ENCODE measurements at regions not wholly inside any gene's neighbourhood (a gene's known extent, or its start where the extent isn't known, plus 50 kb on each side); places are given as distances from the start of the nearest gene placed in this dataset.

DNA sequence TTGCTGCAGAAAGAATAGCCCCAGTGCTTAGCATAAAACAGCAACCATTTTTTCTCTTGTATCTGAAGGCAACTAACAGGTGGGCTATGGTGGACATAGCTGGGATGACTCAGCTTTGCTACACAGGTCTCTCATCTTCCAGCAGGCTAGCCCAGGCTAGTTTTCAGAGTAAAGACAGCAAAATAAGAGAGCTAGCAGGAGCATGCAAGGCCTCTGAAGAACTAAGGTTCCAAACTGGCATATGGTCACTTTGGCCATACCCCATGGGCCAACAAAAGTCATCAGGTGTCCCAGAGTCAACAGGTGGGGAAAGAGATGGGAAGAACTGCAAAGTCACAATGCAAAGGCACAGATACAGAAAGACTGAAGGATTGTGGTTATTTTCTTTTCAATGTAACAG lies 571.6 kb upstream of the MGMT start:
- no peaks in the 10 kb centered on the region for H3K27me3 ChIP-seq (replicated peaks; ENCODE audit: control insufficient read depth, insufficient read depth, low read length, poor library complexity, severe bottlenecking)
- H3K4me3 ChIP-seq (ENCODE audit: insufficient read depth, low read depth, low read length, poor library complexity, severe bottlenecking), result no peak overlapping the region
- no peaks in the 10 kb centered on the region for H3K36me3 ChIP-seq (ENCODE audit: control insufficient read depth, insufficient read depth, low read length)
- no peak overlapping the region for H3K27ac ChIP-seq (ENCODE audit: insufficient read depth, low read length, poor library complexity, severe bottlenecking)
- H3K9me3 ChIP-seq (ENCODE audit: control insufficient read depth, low read length), result no peaks in the 10 kb centered on the region
- no peak for DNase-seq
- H3K4me1 ChIP-seq (ENCODE audit: control insufficient read depth, insufficient read depth, low read length, poor library complexity, severe bottlenecking), result no peaks in the 10 kb centered on the region

- no peaks in the 10 kb centered on the region for H3K36me3 ChIP-seq (ENCODE audit: control insufficient read depth, insufficient read depth, low read length)
- H3K27me3 ChIP-seq (replicated peaks; ENCODE audit: control insufficient read depth, insufficient read depth, low read length, poor library complexity, severe bottlenecking), result no peaks in the 10 kb centered on the region
- H3K4me1 ChIP-seq (ENCODE audit: control insufficient read depth, insufficient read depth, low read length, poor library complexity, severe bottlenecking), result no peaks in the 10 kb centered on the region
- no peak overlapping the region for H3K27ac ChIP-seq (ENCODE audit: insufficient read depth, low read length, poor library complexity, severe bottlenecking)
- no peak overlapping the region for H3K4me3 ChIP-seq (ENCODE audit: insufficient read depth, low read depth, low read length, poor library complexity, severe bottlenecking)
- no peak for DNase-seq
- H3K9me3 ChIP-seq (ENCODE audit: control insufficient read depth, low read length), result no peaks in the 10 kb centered on the region
Observed at GRCh38 chr10:128896116-128896795, 570.8 kb upstream of the MGMT start.

DNA sequence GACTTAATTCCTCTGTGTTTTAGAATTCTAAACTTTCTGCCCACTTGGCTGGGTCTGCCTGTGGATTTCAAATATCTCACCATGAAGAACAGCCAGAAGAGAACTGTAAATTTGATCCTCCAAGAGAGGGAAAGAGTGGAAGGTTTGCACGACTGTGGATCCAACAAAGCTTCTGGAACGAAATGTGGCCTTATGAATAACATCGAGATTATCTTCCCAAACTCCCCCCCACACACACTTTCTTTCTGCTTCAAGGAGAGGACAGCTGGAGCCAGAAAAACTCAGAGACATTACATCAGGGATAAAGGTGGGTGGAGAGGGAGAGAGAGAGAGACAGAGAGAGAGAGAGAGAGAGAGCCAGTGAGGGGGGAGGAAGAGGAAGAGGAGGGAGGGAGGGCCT lies 570.1 kb upstream of the MGMT start:
- Histone ChIP-seq H3K27me3 (replicated peaks; ENCODE audit: control insufficient read depth, insufficient read depth, low read length, poor library complexity, severe bottlenecking) (no peaks in the 10 kb centered on the region), H3K9me3 (ENCODE audit: control insufficient read depth, low read length) (no peaks in the 10 kb centered on the region), H3K4me3 (ENCODE audit: insufficient read depth, low read depth, low read length, poor library complexity, severe bottlenecking) (no peak overlapping the region), H3K4me1 (ENCODE audit: control insufficient read depth, insufficient read depth, low read length, poor library complexity, severe bottlenecking) (no peaks in the 10 kb centered on the region), H3K36me3 (ENCODE audit: control insufficient read depth, insufficient read depth, low read length) (no peaks in the 10 kb centered on the region), H3K27ac (ENCODE audit: insufficient read depth, low read length, poor library complexity, severe bottlenecking) (no peak overlapping the region)
- no peak for DNase-seq

DNA sequence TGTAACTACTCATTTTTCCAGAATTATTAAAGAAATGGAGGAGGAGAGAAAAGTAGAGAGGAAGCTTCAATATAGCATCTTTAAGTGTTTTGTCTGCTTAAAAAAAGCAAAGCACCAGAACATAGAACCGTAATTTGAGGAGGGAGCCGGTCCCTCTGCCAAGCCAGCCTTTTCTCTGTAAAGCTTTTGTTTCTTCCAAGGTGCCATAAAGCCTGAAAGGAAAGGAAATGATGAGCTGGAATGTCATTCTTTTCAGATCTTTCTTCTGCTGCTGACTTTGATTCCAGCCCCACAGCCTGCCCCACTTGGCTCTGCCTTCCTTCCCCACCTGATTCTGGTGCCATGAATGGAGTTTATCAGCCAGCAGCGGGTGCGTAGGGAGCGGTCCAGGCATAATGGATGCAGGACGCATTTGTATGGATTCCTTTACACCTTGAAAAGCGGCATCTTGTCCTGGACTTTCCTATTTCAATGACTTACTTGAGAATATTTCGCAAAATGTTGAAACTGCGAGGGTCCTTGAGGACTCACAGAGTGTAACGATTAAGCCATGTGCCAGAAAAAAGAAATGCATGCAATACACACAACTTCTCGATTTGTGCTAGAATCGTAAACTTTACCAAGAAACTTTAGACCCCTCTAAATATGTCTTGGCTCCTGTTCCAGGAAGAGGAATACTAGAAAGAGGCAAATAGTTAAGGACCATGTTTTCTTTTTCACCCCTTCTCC lies 569.5 kb upstream of the MGMT start:
- no peak overlapping the region for H3K27ac ChIP-seq (ENCODE audit: insufficient read depth, low read length, poor library complexity, severe bottlenecking)
- no peaks in the 10 kb centered on the region for H3K36me3 ChIP-seq (ENCODE audit: control insufficient read depth, insufficient read depth, low read length)
- no peaks in the 10 kb centered on the region for H3K9me3 ChIP-seq (ENCODE audit: control insufficient read depth, low read length)
- H3K4me1 ChIP-seq (ENCODE audit: control insufficient read depth, insufficient read depth, low read length, poor library complexity, severe bottlenecking), result no peaks in the 10 kb centered on the region
- H3K4me3 ChIP-seq (ENCODE audit: insufficient read depth, low read depth, low read length, poor library complexity, severe bottlenecking), result no peak overlapping the region
- no peaks in the 10 kb centered on the region for H3K27me3 ChIP-seq (replicated peaks; ENCODE audit: control insufficient read depth, insufficient read depth, low read length, poor library complexity, severe bottlenecking)
- no peak for DNase-seq

- Histone ChIP-seq H3K36me3 (ENCODE audit: control insufficient read depth, insufficient read depth, low read length) (no peaks in the 10 kb centered on the region), H3K9me3 (ENCODE audit: control insufficient read depth, low read length) (no peaks in the 10 kb centered on the region), H3K27ac (ENCODE audit: insufficient read depth, low read length, poor library complexity, severe bottlenecking) (no peak overlapping the region), H3K4me1 (ENCODE audit: control insufficient read depth, insufficient read depth, low read length, poor library complexity, severe bottlenecking) (no peaks in the 10 kb centered on the region), H3K27me3 (replicated peaks; ENCODE audit: control insufficient read depth, insufficient read depth, low read length, poor library complexity, severe bottlenecking) (no peaks in the 10 kb centered on the region), H3K4me3 (ENCODE audit: insufficient read depth, low read depth, low read length, poor library complexity, severe bottlenecking) (no peak overlapping the region)
- no peak for DNase-seq
Observed at GRCh38 chr10:128898133-128898915, 568.7 kb upstream of the MGMT start.

- Histone ChIP-seq H3K9me3 (ENCODE audit: control insufficient read depth, low read length) (no peaks in the 10 kb centered on the region), H3K4me1 (ENCODE audit: control insufficient read depth, insufficient read depth, low read length, poor library complexity, severe bottlenecking) (no peaks in the 10 kb centered on the region), H3K27me3 (replicated peaks; ENCODE audit: control insufficient read depth, insufficient read depth, low read length, poor library complexity, severe bottlenecking) (no peaks in the 10 kb centered on the region), H3K27ac (ENCODE audit: insufficient read depth, low read length, poor library complexity, severe bottlenecking) (no peak overlapping the region), H3K36me3 (ENCODE audit: control insufficient read depth, insufficient read depth, low read length) (no peaks in the 10 kb centered on the region), H3K4me3 (ENCODE audit: insufficient read depth, low read depth, low read length, poor library complexity, severe bottlenecking) (no peak overlapping the region)
- no peak for DNase-seq
Observed at GRCh38 chr10:128898916-128899195, 568.2 kb upstream of the MGMT start.

DNA sequence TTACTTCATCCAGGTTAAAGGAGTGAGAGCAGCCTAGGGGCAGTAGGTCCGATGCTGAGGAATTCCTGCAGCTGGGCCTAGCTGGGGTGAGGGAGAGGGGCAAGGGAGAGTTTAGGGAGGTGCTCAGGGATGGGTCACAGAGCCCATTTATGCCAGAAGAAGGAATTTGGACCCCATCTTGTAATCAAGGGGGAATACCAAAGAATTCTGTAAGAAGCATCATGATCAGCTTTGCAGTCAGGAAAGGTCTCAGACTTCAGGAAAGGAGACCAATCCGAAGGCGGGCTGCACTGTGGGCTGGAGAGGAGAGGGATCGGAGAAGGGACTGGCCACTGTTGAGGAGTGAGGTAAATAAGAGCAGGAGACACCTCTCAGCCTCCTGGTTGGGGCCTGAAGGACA lies 566.6 kb upstream of the MGMT start:
- H3K4me3 ChIP-seq (ENCODE audit: insufficient read depth, low read depth, low read length, poor library complexity, severe bottlenecking), result no peak overlapping the region
- no peaks in the 10 kb centered on the region for H3K4me1 ChIP-seq (ENCODE audit: control insufficient read depth, insufficient read depth, low read length, poor library complexity, severe bottlenecking)
- no peak overlapping the region for H3K27ac ChIP-seq (ENCODE audit: insufficient read depth, low read length, poor library complexity, severe bottlenecking)
- no peak for DNase-seq
- no peaks in the 10 kb centered on the region for H3K27me3 ChIP-seq (replicated peaks; ENCODE audit: control insufficient read depth, insufficient read depth, low read length, poor library complexity, severe bottlenecking)
- no peaks in the 10 kb centered on the region for H3K9me3 ChIP-seq (ENCODE audit: control insufficient read depth, low read length)
- no peaks in the 10 kb centered on the region for H3K36me3 ChIP-seq (ENCODE audit: control insufficient read depth, insufficient read depth, low read length)

DNA sequence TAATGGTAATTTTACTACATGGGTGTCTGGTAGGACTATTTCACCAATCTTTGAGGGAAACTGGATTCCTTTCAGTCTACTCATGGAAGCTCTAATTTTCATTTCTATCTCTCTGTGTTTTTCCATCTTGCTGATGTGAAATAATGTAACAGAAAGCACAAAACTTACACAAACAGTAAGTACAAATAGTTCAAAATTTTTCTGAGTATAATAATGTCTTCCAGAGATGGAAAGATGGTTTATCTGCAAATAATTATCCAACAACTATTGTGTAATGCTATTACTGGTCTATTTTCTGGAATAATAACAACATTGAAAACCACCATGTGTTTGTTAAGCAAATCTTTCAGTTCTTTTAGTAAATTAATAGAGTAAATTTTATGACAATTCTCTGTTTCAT lies 565.8 kb upstream of the MGMT start:
- no peaks in the 10 kb centered on the region for H3K27me3 ChIP-seq (replicated peaks; ENCODE audit: control insufficient read depth, insufficient read depth, low read length, poor library complexity, severe bottlenecking)

DNA sequence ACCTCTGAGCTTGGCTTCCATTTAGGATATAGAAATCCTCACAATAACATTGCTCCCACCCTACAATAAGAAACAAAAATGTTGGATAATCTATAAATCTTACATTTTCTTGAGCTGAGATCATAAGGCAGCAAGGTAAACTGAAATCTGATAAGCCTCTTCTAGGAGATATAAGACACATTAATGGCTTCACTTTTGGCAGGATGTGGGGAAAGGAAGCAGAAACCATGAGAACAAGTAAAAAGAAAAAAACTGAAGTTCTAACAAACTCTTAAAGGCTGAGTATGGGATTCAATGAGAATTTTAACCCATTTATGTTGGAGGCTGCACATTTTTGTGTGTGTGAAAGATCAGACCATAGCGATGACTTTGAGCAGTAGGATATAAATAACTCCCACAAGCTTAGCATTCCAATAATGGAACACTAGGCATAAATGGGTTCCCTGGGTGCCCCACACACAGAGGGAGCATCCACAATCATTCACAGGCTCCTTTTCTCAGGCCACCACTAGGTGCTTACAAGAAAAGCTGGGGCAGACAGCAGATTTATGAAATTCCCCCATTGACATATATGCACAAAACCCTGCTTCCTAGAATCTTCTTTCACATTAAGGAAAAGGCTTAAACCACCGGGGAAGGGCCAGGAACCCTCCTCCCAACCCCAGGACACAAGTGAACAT lies 564.9 kb upstream of the MGMT start:
- Histone ChIP-seq H3K9me3 (ENCODE audit: control insufficient read depth, low read length) (no peaks in the 10 kb centered on the region), H3K27ac (ENCODE audit: insufficient read depth, low read length, poor library complexity, severe bottlenecking) (no peak overlapping the region), H3K27me3 (replicated peaks; ENCODE audit: control insufficient read depth, insufficient read depth, low read length, poor library complexity, severe bottlenecking) (no peaks in the 10 kb centered on the region), H3K36me3 (ENCODE audit: control insufficient read depth, insufficient read depth, low read length) (no peaks in the 10 kb centered on the region), H3K4me3 (ENCODE audit: insufficient read depth, low read depth, low read length, poor library complexity, severe bottlenecking) (no peak overlapping the region), H3K4me1 (ENCODE audit: control insufficient read depth, insufficient read depth, low read length, poor library complexity, severe bottlenecking) (no peaks in the 10 kb centered on the region)
- no peak for DNase-seq

More for the DNA sequence above, 565.8 kb upstream of the MGMT start:
- Histone ChIP-seq H3K4me1 (ENCODE audit: control insufficient read depth, insufficient read depth, low read length, poor library complexity, severe bottlenecking) (no peaks in the 10 kb centered on the region), H3K27ac (ENCODE audit: insufficient read depth, low read length, poor library complexity, severe bottlenecking) (no peak overlapping the region), H3K36me3 (ENCODE audit: control insufficient read depth, insufficient read depth, low read length) (no peaks in the 10 kb centered on the region), H3K4me3 (ENCODE audit: insufficient read depth, low read depth, low read length, poor library complexity, severe bottlenecking) (no peak overlapping the region), H3K9me3 (ENCODE audit: control insufficient read depth, low read length) (no peaks in the 10 kb centered on the region)
- no peak for DNase-seq
